PFSK-1 (cell line): ENCODE measurements at regions not wholly inside any gene's neighbourhood (a gene's known extent, or its start where the extent isn't known, plus 50 kb on each side); places are given as distances from the start of the nearest gene placed in this dataset.

Experiments used
- FOXP2 ChIP-seq: optimal IDR thresholded peaks from 2 replicates; pipeline ENCODE3; 2011; ENCODE audit warnings: borderline replicate concordance, control low read depth, inconsistent platforms; ENCODE audit not compliant: insufficient read depth; ENCODE audit errors: extremely low read length, extremely low read depth
- POLR2AphosphoS5 ChIP-seq: IDR thresholded peaks from 2 replicates; pipeline ENCODE4 v1.6.1; 2012; ENCODE audit warnings: low read depth, mild to moderate bottlenecking, control low read depth, low read length, moderate library complexity

GRCh38 chr20:12777016-12777415 lies 231.8 kb upstream of the SPTLC3 start:
- TF ChIP-seq FOXP2: no peak
- TF ChIP-seq POLR2AphosphoS5: no peak
